ENCODE measurements at regions not wholly inside any gene's neighbourhood (a gene's known extent, or its start where the extent isn't known, plus 50 kb on each side); places are given as distances from the start of the nearest gene placed in this dataset.
A peak's percentile ranks its signal among the peaks of the same experiment; 100 is the strongest.

DNA sequence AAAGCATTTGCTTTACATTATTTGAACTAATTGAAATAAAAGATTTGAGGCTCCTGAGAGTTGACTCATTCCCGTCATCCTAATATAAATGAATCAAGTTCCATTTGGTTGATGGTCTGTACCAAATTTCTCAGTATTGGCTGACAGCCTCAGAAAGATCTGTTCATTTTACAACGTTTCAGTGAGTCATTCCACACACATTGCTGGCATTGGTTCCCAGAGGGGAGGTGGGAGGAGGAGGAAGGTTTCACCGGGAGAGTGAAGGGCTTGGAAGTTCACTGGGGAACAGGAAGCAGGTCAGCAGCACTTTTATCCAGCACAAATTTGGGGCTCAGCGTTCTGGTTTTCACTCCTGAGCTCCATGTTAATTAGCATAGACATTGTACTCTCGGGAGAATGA lies 176.7 kb upstream of the CADPS start:
- Histone ChIP-seq H3K79me2 (ENCODE audit: control insufficient read depth in 1 of 2, insufficient read depth in 2 of 2, low read length in 2 of 2) (no peaks in the 10 kb centered on the region), H3K4me2 (ENCODE audit: insufficient read depth in 1 of 2, low read depth in 2 of 2, low read length in 2 of 2) (no peak overlapping the region), H4K91ac (replicated peaks; ENCODE audit: insufficient read length, low read length) (no peak overlapping the region), H3K27ac (ENCODE audit: low read depth, low read length) (no peak overlapping the region), H3K36me3 (ENCODE audit: control insufficient read depth in 2 of 4, insufficient read depth in 4 of 4, low read length in 3 of 4) (no peaks in the 10 kb centered on the region), H2AK5ac (ENCODE audit: low read depth, low read length) (no peak overlapping the region), H2BK5ac (ENCODE audit: low read depth, low read length) (no peak overlapping the region), H3K9me3 (ENCODE audit: insufficient read depth in 2 of 2, low read depth in 1 of 2, low read length in 1 of 2) (no peaks in the 10 kb centered on the region), H4K8ac (ENCODE audit: extremely low read depth, insufficient read depth, low read length) (no peak overlapping the region), H3K4ac (replicated peaks; ENCODE audit: insufficient read length, low read depth, low read length) (no peak overlapping the region), H3K23ac (ENCODE audit: insufficient read length) (no peak overlapping the region), H4K5ac (ENCODE audit: insufficient read length, low read depth, low read length) (no peak overlapping the region), H2BK15ac (ENCODE audit: low read length) (no peak overlapping the region), H3K4me1 (replicated peaks in 1 of 4; ENCODE audit: control insufficient read depth in 3 of 4, insufficient read depth in 4 of 4, low read length in 3 of 4) (peaks cover 0 to 2% (median 0%) of the 10 kb centered on the region in 4 experiments; a peak in 2 of 7 replicates), H3K56ac (replicated peaks; ENCODE audit: insufficient read length, low read depth, low read length) (no peak overlapping the region), H3K23me2 (ENCODE audit: low read depth, low read length) (no peaks in the 10 kb centered on the region), H3K14ac (ENCODE audit: insufficient read length) (no peak overlapping the region), H3K79me1 (ENCODE audit: low read depth, low read length) (no peaks in the 10 kb centered on the region; the same call in 1 of the 2 replicates), H4K20me1 (replicated peaks in 1 of 2; ENCODE audit: control insufficient read depth in 1 of 2, insufficient read depth in 2 of 2, low read length in 2 of 2) (peaks cover 0 to 2% of the 10 kb centered on the region in 2 experiments), H2BK20ac (ENCODE audit: low read length) (no peak overlapping the region), H3K4me3 (ENCODE audit: extremely low read depth in 1 of 4, insufficient read depth in 2 of 4, low read depth in 3 of 4, low read length in 4 of 4) (no peak overlapping the region), H2BK12ac (ENCODE audit: low read depth, low read length) (no peak overlapping the region), H3K27me3 (replicated peaks in 1 of 4; ENCODE audit: control insufficient read depth in 3 of 4, extremely low read depth in 1 of 4, insufficient read depth in 3 of 4, low read length in 3 of 4) (no peaks in the 10 kb centered on the region), H2BK120ac (replicated peaks; ENCODE audit: low read depth, low read length) (no peak overlapping the region), H3K18ac (ENCODE audit: extremely low read depth, low read length) (no peak overlapping the region), H3K9ac (replicated peaks in 1 of 4; ENCODE audit: extremely low read depth in 1 of 4, low read depth in 3 of 4, low read length in 3 of 4) (no peak overlapping the region), H2AFZ (ENCODE audit: low read length) (no peak overlapping the region)
- FAIRE-seq (peak; percentile 80), DNase-seq (ENCODE audit: low read depth in 1 of 2, low spot score in 2 of 2) (peak in 1 of 2 experiments; percentile 3)
- POLR2A ChIA-PET (ENCODE audit: partially characterized antibody): interaction anchor here (1.0 to 1.7 kb wide), 3 partner anchors 8 to 28 kb away, joined by 3 to 4 read pairs (median 3); no protein-coding TSS in a partner anchor
- no peak for TF ChIP-seq SP1 (IDR thresholded peaks at IDR 0.05; ENCODE audit: low read depth, low read length)
- no peak for TF ChIP-seq KDM5A (IDR thresholded peaks at IDR 0.05; ENCODE audit: low read length)
- TF ChIP-seq, protein P1, sequence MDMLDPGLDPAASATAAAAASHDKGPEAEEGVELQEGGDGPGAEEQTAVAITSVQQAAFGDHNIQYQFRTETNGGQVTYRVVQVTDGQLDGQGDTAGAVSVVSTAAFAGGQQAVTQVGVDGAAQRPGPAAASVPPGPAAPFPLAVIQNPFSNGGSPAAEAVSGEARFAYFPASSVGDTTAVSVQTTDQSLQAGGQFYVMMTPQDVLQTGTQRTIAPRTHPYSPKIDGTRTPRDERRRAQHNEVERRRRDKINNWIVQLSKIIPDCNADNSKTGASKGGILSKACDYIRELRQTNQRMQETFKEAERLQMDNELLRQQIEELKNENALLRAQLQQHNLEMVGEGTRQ (IDR thresholded peaks at IDR 0.05; ENCODE audit: low read length): no peak
- no peak for TF ChIP-seq BCL11A (IDR thresholded peaks at IDR 0.05; ENCODE audit: low read depth in 2 of 2, low read length in 2 of 2)
- TF ChIP-seq POLR2A (IDR thresholded peaks at IDR 0.05; ENCODE audit: control extremely low read depth in 1 of 2, low read depth in 2 of 2, low read length in 2 of 2): no peak
- no peak for TF ChIP-seq POLR2AphosphoS5 (IDR thresholded peaks at IDR 0.05; ENCODE audit: low read depth, low read length)
- TF ChIP-seq RAD21 (IDR thresholded peaks at IDR 0.05 in 1 of 2, conservative IDR thresholded peaks at IDR 0.05 in 1 of 2; ENCODE audit: low read depth in 2 of 2, low read length in 2 of 2): no peak
- CTCF ChIA-PET (ENCODE audit: partially characterized antibody): interaction anchor here (0.6 to 1.3 kb wide), 3 partner anchors 12 to 430 kb away, joined by 3 to 4 read pairs (median 3); no protein-coding TSS in a partner anchor
- WGBS, 2 experiments (ENCODE audit: extremely low coverage in 1 of 2, insufficient coverage in 1 of 2, insufficient read length in 1 of 2, insufficient replicate concordance in 2 of 2, low coverage in 1 of 2, low lambda C conversion rate in 2 of 2, missing lambda C conversion rate in 1 of 2): 61% methylated on average over 5 of the region's 5 CpGs; no CpG with 5 or more reads in 1 of the 2 experiments
